SK-N-SH treated with all-trans-retinoic acid at 6 μM for 48 hours (cell line): ENCODE measurements at regions not wholly inside any gene's neighbourhood (a gene's known extent, or its start where the extent isn't known, plus 50 kb on each side); places are given as distances from the start of the nearest gene placed in this dataset.

Experiments
- ATAC-seq: fragments of 200-7000 bp; cut with Tn5 transposase; 3 replicates; pipeline ENCODE4 v1.9.1; 2020; ENCODE audit warnings: mild to moderate bottlenecking, moderate library complexity
- ARNTL ChIP-seq: fragments of 450-650 bp; formaldehyde crosslinking; IDR thresholded peaks from 2 replicates; pipeline ENCODE4 v1.5.0; 2020; ENCODE audit warnings: low read depth, mild to moderate bottlenecking, moderate library complexity, borderline replicate concordance
- BACH2 ChIP-seq: fragments of 250-450 bp; sonication (Bioruptor Pico); IDR thresholded peaks from 2 replicates; pipeline ENCODE4 v1.9.0; 2021; ENCODE audit warnings: mild to moderate bottlenecking, borderline replicate concordance
- CREB5 ChIP-seq: fragments of 250-450 bp; sonication (Bioruptor Pico); IDR thresholded peaks from 2 replicates; pipeline ENCODE4 v1.5.1; 2020; ENCODE audit warnings: low read depth, mild to moderate bottlenecking, moderate library complexity
- ESRRG ChIP-seq: fragments of 250-450 bp; sonication (Bioruptor Pico); IDR thresholded peaks from 2 replicates; pipeline ENCODE4 v1.6.1; 2021; ENCODE audit warnings: mild to moderate bottlenecking
- GLIS3 ChIP-seq: fragments of 250-450 bp; sonication (Bioruptor Pico); IDR thresholded peaks from 2 replicates; pipeline ENCODE4 v1.5.0; 2020; ENCODE audit warnings: mild to moderate bottlenecking, moderate library complexity
- ISL1 ChIP-seq: fragments of 250-450 bp; sonication (Bioruptor Pico); IDR thresholded peaks from 2 replicates; pipeline ENCODE4 v2.1.2; 2022; ENCODE audit warnings: mild to moderate bottlenecking, moderate library complexity
- OSR1 ChIP-seq: fragments of 250-450 bp; sonication (Bioruptor Pico); IDR thresholded peaks from 2 replicates; pipeline ENCODE4 v1.8.0; 2022; ENCODE audit warnings: moderate library complexity, mild to moderate bottlenecking, inconsistent platforms
- PPARA ChIP-seq: fragments of 250-450 bp; sonication (Bioruptor Pico); IDR thresholded peaks from 2 replicates; pipeline ENCODE4 v1.5.0; 2020; ENCODE audit warnings: mild to moderate bottlenecking, borderline replicate concordance
- RARB ChIP-seq: fragments of 250-450 bp; sonication (Bioruptor Pico); IDR thresholded peaks from 2 replicates; pipeline ENCODE4 v1.8.0; 2021; ENCODE audit warnings: mild to moderate bottlenecking, moderate library complexity
- SNAI2 ChIP-seq: fragments of 250-450 bp; sonication (Bioruptor Pico); IDR thresholded peaks from 2 replicates; pipeline ENCODE4 v1.5.0; 2020; ENCODE audit warnings: mild to moderate bottlenecking, moderate library complexity
- TCF4 ChIP-seq: fragments of 250-450 bp; sonication (Bioruptor Pico); IDR thresholded peaks from 2 replicates; pipeline ENCODE4 v1.8.0; 2021; ENCODE audit warnings: mild to moderate bottlenecking, moderate library complexity, borderline replicate concordance
- TOX ChIP-seq: fragments of 250-450 bp; sonication (Bioruptor Pico); IDR thresholded peaks from 2 replicates; pipeline ENCODE4 v1.8.0; 2021; ENCODE audit warnings: mild to moderate bottlenecking, moderate library complexity, borderline replicate concordance
- ZC3H10 ChIP-seq: fragments of 250-450 bp; sonication (Bioruptor Pico); IDR thresholded peaks from 2 replicates; pipeline ENCODE4 v1.5.1; 2021; ENCODE audit warnings: mild to moderate bottlenecking, moderate library complexity
- ZFP3 ChIP-seq: fragments of 250-450 bp; sonication (Bioruptor Pico); IDR thresholded peaks from 2 replicates; pipeline ENCODE4 v1.5.0; 2020; ENCODE audit warnings: mild to moderate bottlenecking, moderate library complexity
- ZFP30 ChIP-seq: fragments of 450-650 bp; formaldehyde crosslinking; IDR thresholded peaks from 2 replicates; pipeline ENCODE4 v1.5.0; 2022; ENCODE audit warnings: mild to moderate bottlenecking, moderate library complexity
- ZNF565 ChIP-seq: fragments of 450-650 bp; formaldehyde crosslinking; conservative IDR thresholded peaks from 2 replicates; pipeline ENCODE4 v1.5.0; 2020; ENCODE audit warnings: low read depth, mild to moderate bottlenecking, moderate library complexity
- ZNF70 ChIP-seq: fragments of 450-650 bp; formaldehyde crosslinking; IDR thresholded peaks from 2 replicates; pipeline ENCODE4 v1.5.0; 2020; ENCODE audit warnings: mild to moderate bottlenecking, moderate library complexity
- ZNF8 ChIP-seq: fragments of 450-650 bp; formaldehyde crosslinking; IDR thresholded peaks from 2 replicates; pipeline ENCODE4 v1.5.0; 2020; ENCODE audit warnings: mild to moderate bottlenecking, moderate library complexity
- TF ChIP-seq, protein P1 (sequence below): fragments of 250-450 bp; sonication (Bioruptor Pico); IDR thresholded peaks from 2 replicates; pipeline ENCODE4 v1.5.0; 2020; ENCODE audit warnings: mild to moderate bottlenecking, moderate library complexity
- TF ChIP-seq, protein P2 (sequence below): fragments of 250-450 bp; sonication (Bioruptor Pico); IDR thresholded peaks from 2 replicates; pipeline ENCODE4 v1.8.0; 2021; ENCODE audit warnings: low read depth, mild to moderate bottlenecking, moderate library complexity, borderline replicate concordance
- TF ChIP-seq, protein P3 (sequence below): fragments of 250-450 bp; sonication (Bioruptor Pico); IDR thresholded peaks from 2 replicates; pipeline ENCODE4 v1.8.0; 2020; ENCODE audit warnings: mild to moderate bottlenecking, moderate library complexity, borderline replicate concordance

DNA sequence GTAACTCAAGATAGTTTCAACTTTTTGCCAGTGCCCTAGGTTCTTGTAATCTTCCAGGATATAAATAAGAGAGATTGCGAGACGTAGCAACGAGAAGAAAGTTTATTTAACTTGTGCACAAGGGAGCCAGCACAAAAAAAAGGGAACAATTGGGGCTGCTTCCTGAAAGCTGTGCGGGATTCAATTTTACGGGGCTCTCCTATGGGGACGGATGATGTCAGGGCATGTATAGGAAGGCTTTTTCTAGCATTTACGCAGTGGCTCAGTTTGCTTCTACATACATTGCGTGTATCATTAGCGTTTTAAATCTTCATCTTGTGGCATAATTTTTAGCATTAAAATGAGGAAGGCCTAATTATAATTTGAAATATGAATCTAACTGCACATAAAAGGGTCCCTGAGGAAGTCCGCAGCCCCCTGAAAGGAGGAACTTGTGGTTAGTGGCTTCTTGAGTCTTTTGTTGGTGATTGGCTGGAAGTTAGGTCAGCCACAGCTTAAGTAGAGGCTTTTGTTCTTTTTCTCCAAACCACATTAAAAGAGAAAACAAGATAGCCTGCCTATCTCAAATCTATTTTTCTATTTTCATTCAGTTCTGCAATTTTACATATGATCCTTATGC lies 668.2 kb upstream of the NDST4 start:
- TF ChIP-seq RARB (CRISPR knock-in tag): no peak
- no peak for TF ChIP-seq ZFP30 (CRISPR knock-in tag)
- TF ChIP-seq PPARA: no peak
- no peak for TF ChIP-seq ESRRG (CRISPR knock-in tag)
- TF ChIP-seq CREB5 (CRISPR knock-in tag): no peak
- no peak for TF ChIP-seq ZNF70 (CRISPR knock-in tag)
- TF ChIP-seq ZC3H10 (CRISPR knock-in tag): no peak
- TF ChIP-seq ZFP3 (CRISPR knock-in tag): no peak
- TF ChIP-seq, protein P1, sequence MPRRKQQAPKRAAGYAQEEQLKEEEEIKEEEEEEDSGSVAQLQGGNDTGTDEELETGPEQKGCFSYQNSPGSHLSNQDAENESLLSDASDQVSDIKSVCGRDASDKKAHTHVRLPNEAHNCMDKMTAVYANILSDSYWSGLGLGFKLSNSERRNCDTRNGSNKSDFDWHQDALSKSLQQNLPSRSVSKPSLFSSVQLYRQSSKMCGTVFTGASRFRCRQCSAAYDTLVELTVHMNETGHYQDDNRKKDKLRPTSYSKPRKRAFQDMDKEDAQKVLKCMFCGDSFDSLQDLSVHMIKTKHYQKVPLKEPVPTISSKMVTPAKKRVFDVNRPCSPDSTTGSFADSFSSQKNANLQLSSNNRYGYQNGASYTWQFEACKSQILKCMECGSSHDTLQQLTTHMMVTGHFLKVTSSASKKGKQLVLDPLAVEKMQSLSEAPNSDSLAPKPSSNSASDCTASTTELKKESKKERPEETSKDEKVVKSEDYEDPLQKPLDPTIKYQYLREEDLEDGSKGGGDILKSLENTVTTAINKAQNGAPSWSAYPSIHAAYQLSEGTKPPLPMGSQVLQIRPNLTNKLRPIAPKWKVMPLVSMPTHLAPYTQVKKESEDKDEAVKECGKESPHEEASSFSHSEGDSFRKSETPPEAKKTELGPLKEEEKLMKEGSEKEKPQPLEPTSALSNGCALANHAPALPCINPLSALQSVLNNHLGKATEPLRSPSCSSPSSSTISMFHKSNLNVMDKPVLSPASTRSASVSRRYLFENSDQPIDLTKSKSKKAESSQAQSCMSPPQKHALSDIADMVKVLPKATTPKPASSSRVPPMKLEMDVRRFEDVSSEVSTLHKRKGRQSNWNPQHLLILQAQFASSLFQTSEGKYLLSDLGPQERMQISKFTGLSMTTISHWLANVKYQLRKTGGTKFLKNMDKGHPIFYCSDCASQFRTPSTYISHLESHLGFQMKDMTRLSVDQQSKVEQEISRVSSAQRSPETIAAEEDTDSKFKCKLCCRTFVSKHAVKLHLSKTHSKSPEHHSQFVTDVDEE: no peak
- TF ChIP-seq BACH2: no peak
- TF ChIP-seq ZNF8 (CRISPR knock-in tag): no peak
- no peak for TF ChIP-seq ZNF565 (CRISPR knock-in tag)
- TF ChIP-seq ARNTL (CRISPR knock-in tag): no peak
- TF ChIP-seq, protein P2, sequence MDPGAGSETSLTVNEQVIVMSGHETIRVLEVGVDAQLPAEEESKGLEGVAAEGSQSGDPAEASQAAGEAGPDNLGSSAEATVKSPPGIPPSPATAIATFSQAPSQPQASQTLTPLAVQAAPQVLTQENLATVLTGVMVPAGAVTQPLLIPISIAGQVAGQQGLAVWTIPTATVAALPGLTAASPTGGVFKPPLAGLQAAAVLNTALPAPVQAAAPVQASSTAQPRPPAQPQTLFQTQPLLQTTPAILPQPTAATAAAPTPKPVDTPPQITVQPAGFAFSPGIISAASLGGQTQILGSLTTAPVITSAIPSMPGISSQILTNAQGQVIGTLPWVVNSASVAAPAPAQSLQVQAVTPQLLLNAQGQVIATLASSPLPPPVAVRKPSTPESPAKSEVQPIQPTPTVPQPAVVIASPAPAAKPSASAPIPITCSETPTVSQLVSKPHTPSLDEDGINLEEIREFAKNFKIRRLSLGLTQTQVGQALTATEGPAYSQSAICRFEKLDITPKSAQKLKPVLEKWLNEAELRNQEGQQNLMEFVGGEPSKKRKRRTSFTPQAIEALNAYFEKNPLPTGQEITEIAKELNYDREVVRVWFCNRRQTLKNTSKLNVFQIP: no peak
- no peak for TF ChIP-seq GLIS3
- no peak for TF ChIP-seq TCF4 (CRISPR knock-in tag)
- TF ChIP-seq, protein P3, sequence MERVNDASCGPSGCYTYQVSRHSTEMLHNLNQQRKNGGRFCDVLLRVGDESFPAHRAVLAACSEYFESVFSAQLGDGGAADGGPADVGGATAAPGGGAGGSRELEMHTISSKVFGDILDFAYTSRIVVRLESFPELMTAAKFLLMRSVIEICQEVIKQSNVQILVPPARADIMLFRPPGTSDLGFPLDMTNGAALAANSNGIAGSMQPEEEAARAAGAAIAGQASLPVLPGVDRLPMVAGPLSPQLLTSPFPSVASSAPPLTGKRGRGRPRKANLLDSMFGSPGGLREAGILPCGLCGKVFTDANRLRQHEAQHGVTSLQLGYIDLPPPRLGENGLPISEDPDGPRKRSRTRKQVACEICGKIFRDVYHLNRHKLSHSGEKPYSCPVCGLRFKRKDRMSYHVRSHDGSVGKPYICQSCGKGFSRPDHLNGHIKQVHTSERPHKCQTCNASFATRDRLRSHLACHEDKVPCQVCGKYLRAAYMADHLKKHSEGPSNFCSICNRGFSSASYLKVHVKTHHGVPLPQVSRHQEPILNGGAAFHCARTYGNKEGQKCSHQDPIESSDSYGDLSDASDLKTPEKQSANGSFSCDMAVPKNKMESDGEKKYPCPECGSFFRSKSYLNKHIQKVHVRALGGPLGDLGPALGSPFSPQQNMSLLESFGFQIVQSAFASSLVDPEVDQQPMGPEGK (CRISPR knock-in tag): no peak
- ATAC-seq: no peak

DNA sequence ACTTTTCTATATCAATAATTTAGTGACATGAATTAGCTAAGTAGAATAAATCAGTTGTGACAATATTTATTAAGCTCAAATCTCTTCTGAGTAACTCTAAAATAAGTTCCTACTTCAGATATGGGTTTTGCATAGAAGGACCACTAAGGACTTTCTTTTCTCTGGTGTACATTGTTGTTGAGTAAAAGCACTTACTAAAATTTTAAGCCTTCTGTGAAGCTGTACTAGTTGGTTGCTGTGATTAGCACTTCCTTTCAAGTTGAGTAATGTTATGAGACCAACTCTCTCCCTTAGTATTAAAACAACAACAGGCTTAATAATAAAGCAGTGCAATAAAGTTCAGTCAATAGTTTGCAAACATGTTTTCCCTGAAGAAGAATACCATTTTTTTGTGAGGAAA lies 667.4 kb upstream of the NDST4 start:
- ATAC-seq: no peak
- TF ChIP-seq, protein P2: no peak
- TF ChIP-seq ARNTL (CRISPR knock-in tag): no peak
- no peak for TF ChIP-seq CREB5 (CRISPR knock-in tag)
- TF ChIP-seq TOX (CRISPR knock-in tag): no peak
- no peak for TF ChIP-seq ESRRG (CRISPR knock-in tag)
- TF ChIP-seq SNAI2: no peak
- TF ChIP-seq ZNF565 (CRISPR knock-in tag): no peak
- no peak for TF ChIP-seq ZNF70 (CRISPR knock-in tag)
- TF ChIP-seq ZNF8 (CRISPR knock-in tag): no peak
- no peak for TF ChIP-seq GLIS3
- TF ChIP-seq, protein P3 (CRISPR knock-in tag): no peak
- TF ChIP-seq ZC3H10 (CRISPR knock-in tag): no peak
- TF ChIP-seq ISL1 (CRISPR knock-in tag): no peak
- TF ChIP-seq ZFP30 (CRISPR knock-in tag): no peak
- TF ChIP-seq PPARA: no peak
- no peak for TF ChIP-seq ZFP3 (CRISPR knock-in tag)
- TF ChIP-seq OSR1 (CRISPR knock-in tag): no peak
- TF ChIP-seq, protein P1: no peak
- TF ChIP-seq, all 23 proteins: peak for 0
